ENCODE measurements at regions not wholly inside any gene's neighbourhood (a gene's known extent, or its start where the extent isn't known, plus 50 kb on each side); places are given as distances from the start of the nearest gene placed in this dataset.

DNA sequence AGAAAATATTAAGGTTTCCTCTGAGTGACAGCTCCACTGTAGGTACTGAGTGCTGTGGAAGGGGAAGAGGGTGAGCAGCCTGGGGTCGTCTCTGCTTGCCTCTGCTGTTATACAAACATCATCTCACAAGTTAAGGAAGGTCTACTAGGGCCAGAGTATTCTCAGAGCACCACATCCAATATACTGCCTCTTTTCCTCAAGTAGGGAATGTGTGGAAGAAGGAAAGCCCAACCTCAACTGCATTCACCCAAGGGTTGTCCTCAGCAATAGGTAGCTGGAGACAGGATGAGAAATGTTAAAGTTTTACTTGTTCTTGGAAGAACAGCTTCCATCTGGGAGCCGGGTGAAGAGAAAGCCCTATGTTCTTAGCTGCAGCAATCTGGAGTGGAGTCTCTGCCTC, 1062.3 kb upstream of the CDH10 start:
- TF ChIP-seq TAF1 (IDR thresholded peaks at IDR 0.05; ENCODE audit: borderline replicate concordance, low read depth, low read length): no peak
- no peak for TF ChIP-seq POLR2A (IDR thresholded peaks at IDR 0.05; ENCODE audit: low read depth, low read length)
